HG02973 (cell line): ENCODE measurements at regions not wholly inside any gene's neighbourhood (a gene's known extent, or its start where the extent isn't known, plus 50 kb on each side); places are given as distances from the start of the nearest gene placed in this dataset.

Experiments used
- ATAC-seq: cut with Tn5 transposase; IDR thresholded peaks from one replicate; pipeline ENCODE4 v1.9.1; 2021; ENCODE audit warnings: moderate library complexity; ENCODE audit not compliant: unreplicated experiment

DNA sequence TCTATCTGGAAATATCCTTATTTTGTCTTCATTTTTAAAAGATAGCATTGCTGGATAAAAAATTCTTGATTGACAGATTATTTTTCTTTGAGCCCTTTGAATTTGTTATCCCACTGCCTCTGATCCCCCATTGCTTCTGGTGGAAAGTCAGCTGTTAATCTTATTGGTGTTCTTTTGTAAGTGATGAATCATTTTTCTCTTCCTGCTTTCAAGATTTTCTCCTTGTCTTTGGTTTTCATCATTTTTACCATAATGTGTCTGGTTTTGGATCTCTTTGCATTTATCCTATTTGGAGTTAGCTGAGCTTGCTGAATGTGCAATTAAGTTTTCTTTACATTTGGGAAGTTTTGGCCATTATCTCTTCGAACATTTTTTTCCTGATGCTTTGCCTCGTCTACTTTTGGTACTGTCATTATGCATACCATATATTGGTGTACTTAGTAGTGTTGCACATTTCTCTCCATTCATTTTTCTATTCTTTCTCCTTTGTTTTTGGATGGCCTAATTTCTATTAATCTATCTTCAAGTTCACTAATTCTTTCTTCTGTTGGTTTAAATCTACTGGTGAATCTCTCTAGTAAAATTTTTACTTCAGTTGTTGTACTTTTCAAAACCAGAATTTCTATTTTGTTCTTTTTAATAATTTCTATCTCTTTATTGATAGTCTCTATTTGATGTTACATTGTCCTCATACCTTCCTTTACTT, 440.0 kb upstream of the PROK2 start:
- ATAC-seq = no peak

DNA sequence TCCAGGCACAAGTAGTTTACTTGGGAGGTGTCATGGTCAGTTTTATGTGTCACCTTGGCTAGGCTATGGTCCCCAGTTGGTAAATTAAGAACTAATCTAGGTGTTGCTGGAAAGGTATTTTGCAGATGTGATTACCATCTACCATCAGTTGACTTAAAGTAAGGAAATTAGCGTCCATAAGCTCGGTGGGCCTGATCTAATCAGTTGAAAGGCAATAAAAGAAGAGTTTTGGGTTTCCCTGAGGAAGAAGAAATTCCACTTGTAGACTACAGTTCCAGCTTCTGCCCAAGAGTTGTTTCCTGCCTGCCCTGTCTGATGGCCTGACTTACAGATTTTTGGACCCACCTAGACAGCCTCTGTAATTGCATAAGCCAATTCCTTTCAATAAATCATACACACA, 438.7 kb upstream of the PROK2 start:
- no peak for ATAC-seq

DNA sequence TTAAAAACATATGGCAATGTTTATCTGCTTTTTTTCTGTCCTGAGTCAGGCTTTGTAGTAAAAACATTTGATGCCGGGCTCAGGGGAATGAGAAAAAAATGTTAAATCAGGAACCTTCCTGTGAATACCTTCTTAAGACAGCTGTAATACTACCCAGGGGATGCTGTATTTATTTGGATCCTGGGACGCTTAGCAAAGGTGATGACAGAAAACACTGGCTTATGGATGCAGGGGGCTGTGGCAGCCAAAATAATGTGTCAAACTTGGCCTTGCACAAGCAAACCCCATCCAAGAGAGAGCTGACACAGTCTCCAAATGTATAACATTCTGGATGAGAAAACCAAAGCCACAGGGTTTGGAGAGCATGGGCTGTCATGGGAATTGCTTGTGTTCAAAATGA, 438.2 kb upstream of the PROK2 start:
- ATAC-seq = no peak

DNA sequence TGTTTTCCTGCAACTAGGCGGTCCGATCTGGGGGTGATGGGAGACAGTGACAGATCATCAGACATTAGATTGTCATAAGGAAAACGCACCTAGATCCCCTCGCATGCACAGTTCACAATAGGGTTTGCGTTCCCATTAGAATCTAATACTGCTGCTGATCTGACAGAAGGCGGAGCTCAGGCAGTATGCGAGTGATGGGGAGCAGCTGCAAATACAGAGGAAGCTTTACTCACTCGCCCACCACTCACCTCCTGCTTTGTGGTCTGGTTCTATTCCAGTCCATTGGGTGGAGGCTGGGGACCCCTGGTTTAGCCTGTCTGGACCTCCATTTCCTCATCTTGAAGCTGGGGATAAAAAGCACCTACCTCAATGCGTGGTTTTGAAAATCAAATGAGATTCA, 437.5 kb upstream of the PROK2 start:
- no peak for ATAC-seq

DNA sequence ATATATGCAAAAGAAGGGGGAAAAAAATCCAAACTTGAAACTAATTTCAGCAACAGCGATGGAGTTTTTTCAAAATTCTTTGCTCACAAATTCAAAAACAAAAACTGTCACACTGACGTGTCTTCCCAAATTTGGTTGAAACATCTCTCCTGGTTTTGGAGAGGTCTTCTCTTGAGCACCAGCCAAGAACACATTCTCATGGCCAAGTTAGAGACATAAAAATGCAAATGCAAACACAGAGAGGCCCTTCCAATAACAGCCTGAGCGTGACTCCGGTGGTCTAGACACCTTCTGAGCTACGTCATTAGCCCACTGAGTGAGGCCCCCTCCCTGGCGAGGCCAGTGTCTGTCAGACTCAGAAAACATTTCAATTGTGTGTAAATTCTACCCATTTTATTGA, 436.0 kb upstream of the PROK2 start:
- ATAC-seq = no peak

DNA sequence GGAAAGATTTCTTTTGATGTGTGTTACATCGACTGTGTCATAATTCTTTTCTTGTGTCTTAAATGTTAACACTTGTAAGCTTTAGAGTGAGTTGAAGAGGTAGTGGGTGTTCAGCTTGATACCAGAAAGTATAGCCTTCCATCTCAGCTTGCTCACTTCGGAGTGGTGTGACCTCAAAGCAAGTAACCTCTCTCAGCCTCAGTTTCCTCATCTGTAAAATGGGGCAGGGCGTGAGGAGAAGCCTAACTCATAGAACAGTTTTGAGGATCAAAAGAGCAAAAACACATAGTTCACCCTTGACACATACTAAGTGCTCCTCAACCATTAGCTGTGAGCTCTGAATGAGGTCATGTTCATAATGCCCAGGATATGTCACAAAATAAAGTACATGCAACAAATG, 434.8 kb upstream of the PROK2 start:
- ATAC-seq = no peak

DNA sequence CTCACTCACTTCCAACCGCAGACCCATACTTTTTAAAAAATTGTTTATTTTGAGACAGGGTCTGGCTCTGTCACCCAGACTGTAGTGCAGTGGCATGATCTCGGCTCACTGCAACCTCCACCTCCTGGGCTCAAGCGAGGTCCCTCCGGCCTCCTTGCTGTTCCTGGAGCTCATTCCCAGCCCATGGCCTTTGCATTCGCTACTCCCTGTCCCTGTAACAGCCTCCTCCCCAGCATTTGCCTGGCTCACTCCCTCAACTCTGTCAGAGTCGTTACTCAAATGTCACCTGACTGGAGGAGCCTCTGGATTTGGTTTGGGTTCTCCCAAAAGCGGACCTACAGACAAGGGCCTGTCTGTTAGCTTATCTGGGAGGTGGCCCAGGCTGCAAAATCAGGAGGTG, 432.6 kb upstream of the PROK2 start:
- no peak for ATAC-seq

DNA sequence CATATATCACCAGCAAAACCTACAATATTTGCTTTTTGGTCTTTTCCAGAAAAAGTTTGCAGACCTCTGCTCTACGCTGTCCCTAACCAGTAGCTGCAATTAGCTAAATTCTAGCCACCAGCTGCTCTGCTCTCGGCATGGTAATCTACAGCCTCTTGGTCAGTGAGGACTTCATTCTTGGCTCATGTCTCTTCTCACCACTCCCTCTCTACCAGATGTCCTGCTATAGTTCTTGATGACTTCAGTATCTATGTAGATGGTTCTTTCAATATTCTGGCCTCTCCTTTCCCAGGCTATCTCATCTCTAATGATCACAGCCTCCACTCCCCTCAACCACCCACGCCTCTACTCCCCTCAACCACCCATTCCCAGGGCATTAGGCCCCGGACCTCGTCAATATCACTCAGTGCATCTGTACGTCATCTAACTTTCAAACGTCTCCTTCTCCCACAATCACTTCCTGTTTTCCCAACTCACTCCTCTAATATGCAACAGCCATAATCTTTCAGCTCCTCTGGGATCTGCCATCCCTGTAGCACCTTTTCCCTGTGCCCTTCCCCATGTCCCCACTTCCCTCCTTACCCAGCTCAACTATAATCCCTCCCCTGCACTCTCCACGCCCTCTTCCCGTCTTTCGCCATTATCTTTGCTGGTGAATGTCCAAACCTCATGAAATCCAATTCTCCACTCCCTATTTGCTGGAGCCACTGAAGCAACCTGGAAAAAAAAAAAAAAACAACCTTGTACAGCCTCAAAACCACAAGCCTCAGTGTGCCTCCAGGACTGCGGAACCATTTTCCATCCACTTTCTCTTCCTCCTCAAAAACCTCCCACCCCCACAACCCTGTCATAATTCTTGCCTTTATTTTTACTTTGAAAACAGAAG, 429.4 kb upstream of the PROK2 start:
- no peak for ATAC-seq

DNA sequence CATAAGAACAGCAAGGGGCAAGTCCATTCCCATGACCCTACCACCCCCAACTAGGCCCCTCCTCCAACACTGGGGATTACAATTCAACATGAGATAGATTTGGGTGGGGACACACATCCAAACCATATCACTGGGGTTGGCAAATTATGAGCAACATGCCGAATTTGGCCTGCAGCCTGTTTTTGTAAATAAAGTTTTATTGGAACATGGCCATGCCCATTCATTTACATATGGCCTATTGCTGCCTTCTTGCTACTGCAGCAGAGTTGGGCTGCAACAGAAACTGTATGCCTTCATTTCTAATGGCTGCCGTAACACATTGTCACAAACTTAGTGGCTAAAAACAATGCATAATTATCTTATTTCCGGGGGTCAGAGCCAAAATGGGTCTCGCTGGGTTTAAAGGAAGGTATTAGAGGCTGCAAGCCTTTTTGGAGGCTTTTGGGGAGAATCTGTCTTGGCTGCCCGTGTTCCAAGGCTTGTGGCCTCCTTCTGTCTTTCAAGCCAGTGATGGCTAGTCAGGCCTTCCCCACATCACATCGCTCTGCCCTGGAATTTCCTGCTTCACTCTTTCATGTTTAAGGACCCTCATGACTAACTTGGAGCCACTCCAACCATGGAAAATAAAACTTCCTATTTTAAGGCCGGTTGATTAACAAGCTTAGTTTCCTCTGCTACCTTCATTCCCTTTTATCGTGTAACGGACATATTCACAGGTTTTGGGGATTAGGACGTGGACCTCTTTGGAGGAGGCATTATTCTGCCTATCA, 428.5 kb upstream of the PROK2 start:
- ATAC-seq = no peak

DNA sequence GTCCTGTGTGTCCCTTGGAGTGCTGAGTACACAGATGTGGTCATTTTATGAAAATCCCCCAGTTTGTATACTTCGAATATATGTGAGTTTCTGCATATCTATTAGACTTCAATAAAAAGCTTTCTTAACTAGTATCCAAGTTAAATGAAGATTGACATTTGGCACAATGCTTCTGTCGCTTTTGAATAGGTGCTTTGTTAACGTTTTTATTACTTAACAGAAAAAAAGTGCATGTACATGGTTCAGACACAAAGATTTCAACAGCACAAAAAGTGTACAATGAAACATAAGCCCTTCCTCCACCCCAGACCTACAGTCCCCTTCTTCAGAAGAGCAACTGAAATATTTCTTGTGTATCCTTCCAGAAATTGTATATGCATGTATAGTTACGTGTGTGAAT, 427.4 kb upstream of the PROK2 start:
- ATAC-seq = no peak

DNA sequence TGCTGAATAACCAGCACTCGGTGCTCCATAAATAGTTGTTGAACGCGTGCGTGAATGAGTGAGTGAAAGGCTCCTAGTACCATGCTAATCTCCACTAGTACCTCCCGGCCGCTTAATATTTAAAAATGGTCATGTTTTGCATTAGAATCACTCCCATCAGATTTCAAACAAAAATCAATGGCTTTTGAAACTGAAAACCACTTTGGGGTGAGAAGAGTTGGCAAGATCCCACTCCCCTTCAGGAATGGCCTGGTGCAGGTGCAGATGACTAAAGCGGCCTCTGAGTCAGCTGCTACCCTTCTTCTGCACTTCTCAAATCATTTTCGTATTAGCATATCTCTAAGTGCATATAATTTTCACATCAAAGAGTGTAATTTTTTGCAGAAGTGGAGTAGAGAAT, 425.3 kb upstream of the PROK2 start:
- no peak for ATAC-seq

DNA sequence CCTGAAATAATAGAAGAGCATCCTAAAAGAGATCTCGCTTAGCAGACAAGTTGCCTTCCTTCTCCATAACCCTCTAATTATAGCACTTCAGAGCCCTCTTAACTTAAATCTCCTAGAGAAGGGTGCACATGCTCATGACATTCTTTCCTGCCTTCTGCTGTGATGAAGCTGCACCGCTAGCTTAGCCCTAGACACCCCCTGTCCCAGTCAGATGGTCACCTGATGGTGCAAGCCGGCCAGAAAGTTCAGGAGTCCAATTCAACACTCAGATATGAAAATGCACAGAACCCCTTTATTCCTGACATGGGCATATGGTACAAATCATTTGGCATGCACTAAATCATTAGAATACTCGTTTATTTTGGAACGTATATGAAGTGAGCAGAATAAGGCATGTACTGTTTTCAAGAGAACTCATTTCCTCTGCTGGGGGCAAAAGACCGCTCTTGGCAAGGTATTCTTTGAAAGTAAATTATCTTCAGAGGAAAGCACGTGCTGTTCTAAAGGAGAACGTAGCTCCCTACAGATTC, 420.4 kb upstream of the PROK2 start:
- ATAC-seq = no peak

DNA sequence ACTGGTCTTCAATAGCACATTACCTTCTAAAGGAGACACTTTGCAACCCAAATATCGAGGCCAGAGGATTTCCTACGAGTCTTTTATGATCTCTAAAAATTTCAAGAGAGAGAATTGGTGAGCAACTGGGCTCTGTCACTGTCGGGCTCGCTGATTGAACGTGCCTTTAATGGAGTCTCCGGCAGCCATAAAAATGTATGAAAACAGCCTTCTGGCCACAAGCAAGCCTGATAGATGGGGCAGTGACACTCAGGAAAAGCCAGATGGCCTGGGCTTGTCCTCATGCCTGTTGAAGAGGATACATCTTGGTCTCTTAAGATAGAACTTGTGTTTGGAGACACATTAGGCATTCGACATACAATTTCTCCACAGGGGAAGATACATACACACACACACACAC, 419.5 kb upstream of the PROK2 start:
- ATAC-seq = no peak

DNA sequence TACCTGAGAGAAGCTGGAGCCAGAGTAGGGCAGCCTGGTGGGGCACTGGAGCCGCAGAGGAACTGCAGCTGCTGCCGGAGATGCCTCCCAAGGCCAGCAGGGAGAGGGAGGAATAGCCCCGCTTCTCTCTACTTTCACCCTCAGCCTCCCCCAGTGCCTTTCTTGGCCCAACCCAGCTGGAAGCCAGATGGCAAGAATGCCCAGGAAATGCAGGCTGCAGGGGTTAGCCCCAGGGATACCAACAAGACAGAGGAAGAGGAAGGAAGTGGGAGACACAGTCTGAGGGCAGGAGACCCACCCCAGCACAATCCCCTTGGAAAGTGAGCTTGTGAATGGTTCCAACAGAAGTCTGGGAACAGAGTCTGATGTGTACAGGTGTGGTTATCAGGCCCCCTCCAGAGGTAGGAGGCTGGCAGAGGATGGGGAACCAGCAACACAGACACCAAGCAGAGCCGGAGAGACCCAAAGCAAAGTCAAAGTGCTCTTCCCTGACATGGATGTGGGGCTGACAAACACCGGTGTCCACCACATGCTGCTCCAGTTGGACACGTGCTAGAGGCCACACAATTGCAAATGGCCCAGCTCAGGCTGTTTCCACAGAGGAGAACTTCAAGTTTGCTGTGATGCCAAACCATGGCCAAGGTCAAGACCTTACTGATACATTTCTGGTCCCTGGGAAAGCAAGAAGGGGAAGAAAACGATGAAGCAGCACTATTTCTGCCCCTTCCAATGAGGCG, 418.8 kb upstream of the PROK2 start:
- no peak for ATAC-seq

DNA sequence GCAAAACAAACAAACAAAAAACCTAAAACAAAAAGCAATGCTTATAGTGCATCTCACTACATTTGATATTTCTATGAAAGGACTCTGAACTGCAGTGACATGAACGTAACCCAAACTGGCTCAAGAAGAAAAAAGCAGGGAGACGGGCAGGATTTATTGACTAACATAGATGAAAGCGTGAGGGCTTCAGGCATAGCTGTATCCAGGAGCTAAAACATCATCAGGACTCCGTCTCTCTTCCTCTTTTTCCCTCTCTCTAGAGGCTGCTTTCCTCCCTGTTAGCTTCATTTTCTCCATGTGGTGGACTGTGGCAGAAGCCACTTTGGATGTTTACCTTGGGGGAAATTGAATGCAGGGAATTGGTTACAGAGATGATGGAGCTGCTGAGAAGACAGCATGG, 418.2 kb upstream of the PROK2 start:
- ATAC-seq = no peak

DNA sequence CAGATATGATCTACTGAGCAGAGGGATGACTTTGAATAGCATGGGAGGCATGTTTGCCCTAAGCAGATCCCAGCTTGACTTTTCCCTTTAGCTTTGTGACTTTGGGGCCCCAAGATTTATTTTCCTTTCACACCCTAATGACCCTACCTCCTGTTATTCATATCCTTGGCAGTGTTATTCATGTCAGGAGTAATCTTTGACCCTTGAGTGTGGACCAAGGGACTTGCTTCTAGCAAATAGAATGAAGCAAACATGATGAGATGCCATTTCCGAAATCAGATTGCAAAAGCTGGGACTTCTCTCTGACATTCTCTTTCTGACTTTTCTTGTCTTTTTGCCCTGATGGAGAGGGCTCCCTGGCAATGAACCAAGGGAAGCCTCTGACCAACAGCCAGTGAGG, 415.4 kb upstream of the PROK2 start:
- ATAC-seq = no peak

DNA sequence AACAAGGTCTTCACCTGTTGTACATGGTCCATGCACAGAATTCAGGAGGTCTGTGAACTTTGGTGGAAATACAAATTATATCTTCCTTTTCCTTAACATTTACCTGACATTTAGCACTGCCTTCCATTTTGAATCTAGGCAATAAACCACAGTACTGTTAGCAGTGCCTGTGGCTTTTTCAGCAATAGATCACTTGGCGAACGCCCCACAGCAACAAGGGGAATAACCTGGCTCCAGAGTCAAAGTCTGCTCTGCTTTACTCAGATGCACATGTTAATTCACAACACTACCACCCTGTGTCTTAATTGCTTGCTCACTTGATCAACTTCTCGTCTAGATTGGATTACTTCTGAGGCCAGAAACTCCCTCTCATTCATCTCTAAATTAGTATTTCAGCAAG, 414.6 kb upstream of the PROK2 start:
- no peak for ATAC-seq

DNA sequence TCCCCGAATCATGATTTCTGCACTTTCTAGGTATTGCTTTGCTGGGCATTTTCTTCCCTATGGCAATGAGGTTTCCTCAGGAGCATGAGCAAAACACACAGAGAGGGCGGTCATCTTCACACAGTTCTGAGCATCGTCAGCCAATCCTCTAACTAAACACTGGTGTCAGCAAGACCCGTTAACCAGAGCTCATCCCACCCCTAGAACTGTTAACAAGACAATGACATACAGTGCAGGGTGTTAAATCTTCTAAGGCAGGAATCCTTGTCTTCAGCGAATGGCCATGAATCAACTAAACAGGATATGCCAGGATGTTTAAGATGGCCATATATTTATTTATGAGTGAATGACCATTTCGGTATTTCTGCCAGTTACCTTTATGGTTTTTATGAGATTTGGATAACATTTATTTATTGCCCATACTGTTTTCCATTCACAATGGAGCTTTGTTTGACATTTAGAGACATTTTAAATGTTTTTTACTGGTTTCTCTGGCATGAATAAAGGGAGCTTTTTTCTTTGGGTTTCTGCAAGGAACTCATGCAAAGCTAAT, 411.5 kb upstream of the PROK2 start:
- ATAC-seq = no peak

DNA sequence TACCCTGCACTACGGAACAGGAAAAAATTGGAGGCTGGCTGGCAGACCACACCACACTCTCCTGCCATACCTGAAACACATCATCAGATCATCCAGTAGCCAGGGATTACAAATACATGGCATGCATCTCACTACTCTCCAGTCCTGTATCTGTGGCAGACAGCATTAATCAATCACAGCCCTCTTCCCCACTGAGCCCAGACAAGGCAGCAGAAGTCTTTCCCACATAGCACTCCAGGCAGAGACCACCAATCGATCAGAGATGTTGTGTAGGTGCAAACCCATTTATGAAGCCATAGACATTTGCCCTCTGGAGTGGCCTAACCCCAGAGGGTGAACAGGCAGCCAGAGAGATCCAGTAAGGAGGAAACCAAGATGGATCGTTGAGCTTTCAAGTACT, 410.9 kb upstream of the PROK2 start:
- no peak for ATAC-seq

DNA sequence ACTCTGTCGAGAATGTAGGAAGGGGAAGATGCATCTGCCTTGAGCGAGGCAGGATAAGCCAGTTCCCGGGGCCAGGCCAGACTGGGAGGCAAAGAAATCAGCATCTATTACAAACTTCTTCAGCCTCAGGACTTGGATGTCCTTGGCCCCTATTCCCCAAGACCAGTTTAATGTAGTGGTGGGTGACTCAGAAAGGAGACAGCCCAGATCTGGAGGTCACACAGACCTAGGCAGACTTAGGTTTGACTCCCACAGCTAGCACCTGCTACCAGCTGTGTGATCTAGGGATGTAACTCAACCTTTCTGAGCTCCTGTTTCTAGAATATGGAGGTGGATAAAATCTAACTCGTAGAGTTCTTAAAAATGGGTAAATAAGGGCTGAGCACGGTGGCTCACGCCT, 409.5 kb upstream of the PROK2 start:
- no peak for ATAC-seq
